ENCODE measurements at regions not wholly inside any gene's neighbourhood (a gene's known extent, or its start where the extent isn't known, plus 50 kb on each side); places are given as distances from the start of the nearest gene placed in this dataset.
A peak's percentile ranks its signal among the peaks of the same experiment; 100 is the strongest.
"Not testable (repeated sequence)": the region's sequence is repeated elsewhere in the genome, so short reads cannot be mapped to it uniquely, and the experiment has no call there.

GRCh38 chr1:143884932-143885574, 86.7 kb downstream of the FAM72C start:
- peak; percentile 30 to 46 (median 45) for TF ChIP-seq CTCF (IDR thresholded peaks at IDR 0.05)
- TF ChIP-seq POLR2A (IDR thresholded peaks at IDR 0.05; ENCODE audit: low read depth), result not testable (repeated sequence)
